GM23248 (cell line): ENCODE measurements at regions not wholly inside any gene's neighbourhood (a gene's known extent, or its start where the extent isn't known, plus 50 kb on each side); places are given as distances from the start of the nearest gene placed in this dataset.

Experiments used
- EZH2 ChIP-seq: fragments of 200-600 bp; sonication (generic); IDR thresholded peaks from 2 replicates; pipeline ENCODE4 v1.6.1; 2018; ENCODE audit warnings: antibody characterized with exemption, mild to moderate bottlenecking; ENCODE audit not compliant: insufficient read depth, poor library complexity, severe bottlenecking
- EZH2phosphoT487 ChIP-seq: fragments of 200-600 bp; sonication (generic); IDR thresholded peaks from 2 replicates; pipeline ENCODE4 v1.6.1; 2018; ENCODE audit warnings: antibody characterized with exemption, moderate library complexity, mild to moderate bottlenecking, low read depth; ENCODE audit not compliant: insufficient read depth

DNA sequence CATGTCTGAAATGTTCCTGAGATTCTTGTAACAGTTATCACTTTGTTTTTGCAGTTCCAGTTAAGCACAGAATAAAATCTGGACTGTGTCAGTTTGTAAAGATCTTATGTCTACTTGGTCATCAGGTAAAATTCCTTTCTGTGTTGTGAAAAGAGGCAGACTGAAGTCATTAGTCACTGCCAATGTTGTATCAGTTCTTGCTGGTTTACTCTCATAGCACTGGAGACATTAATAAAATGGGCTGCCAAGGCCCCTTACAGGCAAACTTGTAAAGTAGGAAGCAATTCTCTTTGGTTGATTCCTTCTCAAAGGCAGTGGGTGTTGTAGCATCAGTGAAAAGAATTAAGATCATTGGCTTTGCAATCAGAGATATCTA lies 61.4 kb upstream of the ST6GALNAC3 start:
- TF ChIP-seq EZH2phosphoT487 (no peak), EZH2 (no peak)
